Amniotic stem cell (primary cell): ENCODE measurements at regions not wholly inside any gene's neighbourhood (a gene's known extent, or its start where the extent isn't known, plus 50 kb on each side); places are given as distances from the start of the nearest gene placed in this dataset.

Experiments used
- DNase-seq: peaks from one replicate; lab custom pipeline; 2025; lab: John Stamatoyannopoulos, UW

DNA sequence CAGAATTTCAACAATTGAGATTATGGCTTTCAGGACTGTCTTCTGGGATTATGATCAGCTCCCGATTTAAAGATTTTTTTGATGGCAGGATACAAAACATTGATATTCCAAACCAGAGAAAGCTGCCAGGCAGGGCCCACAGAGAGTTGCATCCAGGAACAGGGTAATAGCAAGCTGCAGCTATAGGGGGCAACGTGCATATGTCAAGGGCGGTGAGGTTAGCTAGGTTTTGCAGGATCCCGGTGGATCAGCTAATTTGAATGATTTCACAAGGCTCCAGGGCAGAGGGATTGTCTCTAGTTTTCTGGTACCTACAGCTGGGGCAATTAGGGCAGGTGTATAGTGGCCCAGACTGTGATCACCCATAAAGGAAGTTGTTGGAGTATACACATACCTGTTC is 339.4 kb downstream of the CHSY3 start:
- DNase-seq: no peak

DNA sequence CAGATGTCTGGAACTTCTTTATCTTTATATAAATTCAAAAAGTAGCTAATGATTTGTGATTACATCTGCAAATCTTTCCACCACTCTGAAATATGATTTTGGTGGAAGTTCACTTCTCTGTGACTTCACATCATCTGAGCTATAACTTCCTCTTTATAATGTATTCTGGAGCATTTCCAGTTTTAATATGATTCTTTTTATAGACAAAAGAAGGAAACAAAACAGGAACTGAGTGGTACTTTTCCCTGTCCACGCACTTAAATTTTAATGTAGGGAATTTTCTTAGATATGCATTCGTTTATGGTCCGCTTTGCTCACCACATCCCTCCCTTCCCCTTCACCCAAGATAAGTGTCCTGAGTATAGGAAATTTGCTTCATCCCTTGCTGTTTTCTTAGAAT is 333.5 kb downstream of the CHSY3 start:
- no peak for DNase-seq
